ENCODE measurements at regions not wholly inside any gene's neighbourhood (a gene's known extent, or its start where the extent isn't known, plus 50 kb on each side); places are given as distances from the start of the nearest gene placed in this dataset.

- ChIA-PET CTCF (interaction anchor here (0.7 to 1.3 kb wide), 3 partner anchors 19 to 234 kb away, joined by 3 read pairs; no protein-coding TSS in a partner anchor), POLR2A (no interaction called here)
- Histone ChIP-seq H3K4me3 (ENCODE audit: low read depth, low read length) (no peak overlapping the region), H3K36me3 (ENCODE audit: control insufficient read depth, insufficient read depth, low read length) (no peaks in the 10 kb centered on the region), H3K27me3 (ENCODE audit: control insufficient read depth, insufficient read depth, low read length) (no peaks in the 10 kb centered on the region)
- TF ChIP-seq CTCF (IDR thresholded peaks at IDR 0.05; ENCODE audit: insufficient read depth, low read depth, low read length) = no peak
- DNase-seq (ENCODE audit: low read depth) = peak; percentile 16
These were observed 146.2 kb downstream of the NFKBIZ start for GRCh38 chr3:101995371-101996046.

- CTCF ChIA-PET = interaction anchor here (1.2 kb wide), 1 partner anchor 129 kb away, joined by 4 read pairs; no protein-coding TSS in a partner anchor
- TF ChIP-seq CTCF (IDR thresholded peaks at IDR 0.05; ENCODE audit: insufficient read depth, low read depth, low read length) = no peak
These were observed 147.5 kb downstream of the NFKBIZ start for GRCh38 chr3:101996832-101997231.

GRCh38 chr3:101998256-101998926 lies 149.1 kb downstream of the NFKBIZ start:
- Histone ChIP-seq H3K36me3 (ENCODE audit: control insufficient read depth, insufficient read depth, low read length) (no peaks in the 10 kb centered on the region), H3K27me3 (ENCODE audit: control insufficient read depth, insufficient read depth, low read length) (no peaks in the 10 kb centered on the region), H3K4me3 (ENCODE audit: low read depth, low read length) (no peak overlapping the region)
- POLR2A ChIA-PET = interaction anchor here (0.5 to 0.7 kb wide), 2 partner anchors 136 to 167 kb away, joined by 5 to 7 read pairs; no protein-coding TSS in a partner anchor
- CTCF ChIA-PET = interaction anchor here (0.6 to 1.4 kb wide), 7 partner anchors 14 to 227 kb away, joined by 3 to 4 read pairs (median 3); no protein-coding TSS in a partner anchor
- DNase-seq (ENCODE audit: low read depth) = peak; percentile 68
- TF ChIP-seq CTCF (IDR thresholded peaks at IDR 0.05; ENCODE audit: insufficient read depth, low read depth, low read length) = no peak

More at GRCh38 chr3:101996832-101997231, 147.5 kb downstream of the NFKBIZ start:
- H3K27me3 ChIP-seq (ENCODE audit: control insufficient read depth, insufficient read depth, low read length) = no peaks in the 10 kb centered on the region
- H3K36me3 ChIP-seq (ENCODE audit: control insufficient read depth, insufficient read depth, low read length) = no peaks in the 10 kb centered on the region
- DNase-seq (ENCODE audit: low read depth) = no peak
- H3K4me3 ChIP-seq (ENCODE audit: low read depth, low read length) = no peak overlapping the region
- POLR2A ChIA-PET = no interaction called here

- no peak for TF ChIP-seq CTCF (IDR thresholded peaks at IDR 0.05; ENCODE audit: insufficient read depth, low read depth, low read length)
- DNase-seq (ENCODE audit: low read depth) = no peak
- no peaks in the 10 kb centered on the region for H3K36me3 ChIP-seq (ENCODE audit: control insufficient read depth, insufficient read depth, low read length)
- H3K4me3 ChIP-seq (ENCODE audit: low read depth, low read length) = no peak overlapping the region
- H3K27me3 ChIP-seq (ENCODE audit: control insufficient read depth, insufficient read depth, low read length) = no peaks in the 10 kb centered on the region
- CTCF ChIA-PET = interaction anchor here (0.8 to 1.4 kb wide), 3 partner anchors 15 to 196 kb away, joined by 3 to 4 read pairs (median 3); no protein-coding TSS in a partner anchor
- POLR2A ChIA-PET = interaction anchor here (0.5 to 0.7 kb wide), 2 partner anchors 137 to 166 kb away, joined by 5 to 7 read pairs; no protein-coding TSS in a partner anchor
These were observed 150.0 kb downstream of the NFKBIZ start for GRCh38 chr3:101999177-101999779.

Measured in BJ (cell line).